ENCODE measurements at regions not wholly inside any gene's neighbourhood (a gene's known extent, or its start where the extent isn't known, plus 50 kb on each side); places are given as distances from the start of the nearest gene placed in this dataset.

GRCh38 chr10:90313576-90314325 lies 544.1 kb downstream of the HTR7 start:
- dilution Hi-C loops (cut with MboI; ENCODE audit: extremely low pct_ligation_motif_present, low sequenced_read_pairs), result no loop called here
- peak; percentile 36 for DNase-seq (ENCODE audit: low read depth, low spot score)
- peak overlapping the region; percentile 51 for H3K27ac ChIP-seq (ENCODE audit: control insufficient read depth, insufficient read depth, low read length)
- H3K79me2 ChIP-seq (ENCODE audit: control insufficient read depth, insufficient read depth, low read length), result no peaks in the 10 kb centered on the region
- no peaks in the 10 kb centered on the region for H3K27me3 ChIP-seq (ENCODE audit: control insufficient read depth, extremely low read depth, insufficient read depth, low read length)
- H3K36me3 ChIP-seq (ENCODE audit: control insufficient read depth in 2 of 2, extremely low read depth in 1 of 2, insufficient read depth in 2 of 2, low read length in 2 of 2), result no peaks in the 10 kb centered on the region
- FAIRE-seq, result peak; percentile 68
- TF ChIP-seq EZH2 (IDR thresholded peaks at IDR 0.05; ENCODE audit: low read length) (no peak), CTCF (optimal IDR thresholded peaks at IDR 0.05 in 1 of 3, IDR thresholded peaks at IDR 0.05 in 1 of 3, conservative IDR thresholded peaks at IDR 0.05 in 1 of 3; ENCODE audit: extremely low read depth in 1 of 3, insufficient read depth in 2 of 3, low read length in 3 of 3) (no peak)
- no peaks in the 10 kb centered on the region for H3K9me3 ChIP-seq (ENCODE audit: control insufficient read depth, low read depth, low read length)
- H3K4me2 ChIP-seq (ENCODE audit: control insufficient read depth, extremely low read depth, insufficient read depth, low read depth, low read length), result peak overlapping the region; percentile 58
- H4K20me1 ChIP-seq (ENCODE audit: control insufficient read depth, extremely low read depth, insufficient read depth, low read length), result no peaks in the 10 kb centered on the region
- no peak overlapping the region for H2AFZ ChIP-seq (ENCODE audit: control insufficient read depth, low read length)
- H3K4me1 ChIP-seq (ENCODE audit: control insufficient read depth, extremely low read depth, insufficient read depth, low read length), result peaks cover 22% of the 10 kb centered on the region
- no peaks in the 10 kb centered on the region for H3K9me1 ChIP-seq (ENCODE audit: control insufficient read depth, extremely low read depth, insufficient read depth, low read length)
- no peak overlapping the region for H3K9ac ChIP-seq (ENCODE audit: control insufficient read depth, extremely low read depth, insufficient read depth, low read length)
- H3K4me3 ChIP-seq (ENCODE audit: control insufficient read depth in 2 of 3, extremely low read depth in 1 of 3, insufficient read depth in 2 of 3, low read depth in 1 of 3, low read length in 3 of 3), result peak overlapping the region in 1 of 3 experiments; percentile 31

DNA sequence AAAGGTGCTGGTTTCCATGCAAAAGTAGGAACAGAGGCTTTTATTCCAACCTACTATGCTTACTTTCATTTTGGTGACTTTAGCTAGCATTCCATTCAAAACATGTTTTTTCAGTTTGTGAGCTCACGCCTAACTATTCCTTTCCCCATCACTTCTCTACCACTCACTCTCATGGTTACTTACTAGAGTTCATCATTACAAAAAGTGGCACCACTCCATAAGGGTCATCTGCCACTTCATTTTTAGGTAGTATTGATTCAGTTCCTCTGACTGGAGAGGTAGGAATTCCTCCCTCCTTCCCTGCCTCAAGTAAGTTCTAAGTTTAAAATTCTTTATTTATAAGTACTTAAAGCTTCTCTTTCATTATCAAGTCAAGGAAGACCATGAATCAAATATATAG lies 543.1 kb downstream of the HTR7 start:
- H3K36me3 ChIP-seq (ENCODE audit: control insufficient read depth in 2 of 2, extremely low read depth in 1 of 2, insufficient read depth in 2 of 2, low read length in 2 of 2), result no peaks in the 10 kb centered on the region
- no peaks in the 10 kb centered on the region for H3K27me3 ChIP-seq (ENCODE audit: control insufficient read depth, extremely low read depth, insufficient read depth, low read length)
- H3K9me1 ChIP-seq (ENCODE audit: control insufficient read depth, extremely low read depth, insufficient read depth, low read length), result no peaks in the 10 kb centered on the region
- TF ChIP-seq EZH2 (IDR thresholded peaks at IDR 0.05; ENCODE audit: low read length), result no peak
- DNase-seq (ENCODE audit: low read depth, low spot score) (no peak), FAIRE-seq (peak; percentile 67)
- no peaks in the 10 kb centered on the region for H3K79me2 ChIP-seq (ENCODE audit: control insufficient read depth, insufficient read depth, low read length)
- H3K4me1 ChIP-seq (ENCODE audit: control insufficient read depth, extremely low read depth, insufficient read depth, low read length), result peaks cover 31% of the 10 kb centered on the region
- peak overlapping the region; percentile 58 for H3K4me2 ChIP-seq (ENCODE audit: control insufficient read depth, extremely low read depth, insufficient read depth, low read depth, low read length)
- dilution Hi-C loops (cut with MboI; ENCODE audit: extremely low pct_ligation_motif_present, low sequenced_read_pairs), result no loop called here
- peak overlapping the region; percentile 51 for H3K27ac ChIP-seq (ENCODE audit: control insufficient read depth, insufficient read depth, low read length)
- H3K4me3 ChIP-seq (ENCODE audit: control insufficient read depth in 2 of 3, extremely low read depth in 1 of 3, insufficient read depth in 2 of 3, low read depth in 1 of 3, low read length in 3 of 3), result peak overlapping the region in 1 of 3 experiments; percentile 31
- no peak overlapping the region for H2AFZ ChIP-seq (ENCODE audit: control insufficient read depth, low read length)
- H4K20me1 ChIP-seq (ENCODE audit: control insufficient read depth, extremely low read depth, insufficient read depth, low read length), result no peaks in the 10 kb centered on the region
- H3K9ac ChIP-seq (ENCODE audit: control insufficient read depth, extremely low read depth, insufficient read depth, low read length), result no peak overlapping the region
- no peaks in the 10 kb centered on the region for H3K9me3 ChIP-seq (ENCODE audit: control insufficient read depth, low read depth, low read length)

DNA sequence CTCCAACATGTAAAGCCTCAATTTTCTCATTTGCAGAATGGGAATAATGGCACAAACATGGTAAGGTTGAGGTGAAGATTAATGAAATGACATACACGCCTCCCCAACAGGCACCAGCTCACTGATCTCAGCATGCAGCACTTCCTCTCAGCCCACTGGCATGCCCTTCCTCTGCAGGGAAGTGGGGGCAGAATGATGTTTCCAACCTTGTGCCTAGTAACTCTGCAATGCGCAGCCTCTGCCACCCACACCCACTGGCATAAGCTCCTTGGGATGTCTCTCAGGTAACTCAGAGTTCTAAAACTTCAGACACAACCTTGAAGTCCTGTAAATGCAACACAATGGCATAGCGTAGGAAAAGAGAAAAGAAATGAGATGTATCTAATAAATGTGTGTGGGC lies 540.7 kb downstream of the HTR7 start:
- Histone ChIP-seq H3K4me1 (ENCODE audit: control insufficient read depth, extremely low read depth, insufficient read depth, low read length) (peaks cover 32% of the 10 kb centered on the region), H3K27ac (ENCODE audit: control insufficient read depth, insufficient read depth, low read length) (no peak overlapping the region), H3K4me3 (ENCODE audit: control insufficient read depth in 2 of 3, extremely low read depth in 1 of 3, insufficient read depth in 2 of 3, low read depth in 1 of 3, low read length in 3 of 3) (no peak overlapping the region), H3K9me3 (ENCODE audit: control insufficient read depth, low read depth, low read length) (no peaks in the 10 kb centered on the region), H3K27me3 (ENCODE audit: control insufficient read depth, extremely low read depth, insufficient read depth, low read length) (no peaks in the 10 kb centered on the region), H3K9me1 (ENCODE audit: control insufficient read depth, extremely low read depth, insufficient read depth, low read length) (no peaks in the 10 kb centered on the region), H4K20me1 (ENCODE audit: control insufficient read depth, extremely low read depth, insufficient read depth, low read length) (no peaks in the 10 kb centered on the region), H3K79me2 (ENCODE audit: control insufficient read depth, insufficient read depth, low read length) (no peaks in the 10 kb centered on the region), H3K9ac (ENCODE audit: control insufficient read depth, extremely low read depth, insufficient read depth, low read length) (no peak overlapping the region), H3K4me2 (ENCODE audit: control insufficient read depth, extremely low read depth, insufficient read depth, low read depth, low read length) (no peak overlapping the region), H2AFZ (ENCODE audit: control insufficient read depth, low read length) (no peak overlapping the region), H3K36me3 (ENCODE audit: control insufficient read depth in 2 of 2, extremely low read depth in 1 of 2, insufficient read depth in 2 of 2, low read length in 2 of 2) (no peaks in the 10 kb centered on the region)
- FAIRE-seq (peak; percentile 26), DNase-seq (ENCODE audit: low read depth, low spot score) (no peak)
- dilution Hi-C loops (cut with MboI; ENCODE audit: extremely low pct_ligation_motif_present, low sequenced_read_pairs), result no loop called here
- TF ChIP-seq CTCF (optimal IDR thresholded peaks at IDR 0.05 in 1 of 3, IDR thresholded peaks at IDR 0.05 in 1 of 3, conservative IDR thresholded peaks at IDR 0.05 in 1 of 3; ENCODE audit: extremely low read depth in 1 of 3, insufficient read depth in 2 of 3, low read length in 3 of 3) (no peak), EZH2 (IDR thresholded peaks at IDR 0.05; ENCODE audit: low read length) (no peak)
